Neural cell (in vitro differentiated cells): ENCODE measurements at regions not wholly inside any gene's neighbourhood (a gene's known extent, or its start where the extent isn't known, plus 50 kb on each side); places are given as distances from the start of the nearest gene placed in this dataset.

ENCODE experiments used
- H2AFZ ChIP-seq: fragments of 200-600, 300-800 bp; sonication (generic), shearing (Covaris generic); 2 replicates; pipeline ENCODE4 v1.6.0; 2014; ENCODE audit warnings: low read depth, mild to moderate bottlenecking, antibody characterized with exemption, low read length, moderate library complexity
- H3F3A ChIP-seq: fragments of 200-600 bp; shearing (Covaris generic); 2 replicates; pipeline ENCODE4 v1.6.1; 2016; ENCODE audit warnings: mild to moderate bottlenecking, moderate library complexity, mixed read lengths, antibody characterized with exemption, low read length; ENCODE audit not compliant: insufficient read depth, poor library complexity, severe bottlenecking
- H3K27ac ChIP-seq: fragments of 200-600, 300-800 bp; sonication (generic), shearing (Covaris generic); 2 replicates; pipeline ENCODE4 v1.5.1; 2014; ENCODE audit warnings: mild to moderate bottlenecking, low read length, moderate library complexity
- H3K27me3 ChIP-seq: fragments of 300-800, 200-600 bp; sonication (generic), shearing (Covaris generic); 2 replicates; pipeline ENCODE4 v1.6.0; 2014; ENCODE audit warnings: mild to moderate bottlenecking, low read depth, low read length, moderate library complexity; ENCODE audit not compliant: insufficient read depth
- H3K36me3 ChIP-seq: fragments of 300-800, 200-600 bp; sonication (generic), shearing (Covaris generic); 2 replicates; pipeline ENCODE4 v1.5.1; 2014; ENCODE audit warnings: mild to moderate bottlenecking, antibody characterized with exemption, low read length, moderate library complexity; ENCODE audit not compliant: insufficient read depth
- H3K4me2 ChIP-seq: fragments of 300-800, 200-600 bp; sonication (generic), shearing (Covaris generic); 2 replicates; pipeline ENCODE4 v1.6.0; 2014; ENCODE audit warnings: mild to moderate bottlenecking, low read length
- H3K4me3 ChIP-seq: fragments of 300-800, 200-600 bp; sonication (generic), shearing (Covaris generic); 2 replicates; pipeline ENCODE4 v1.5.1; 2014; ENCODE audit warnings: mild to moderate bottlenecking, low read length, moderate library complexity
- H3K79me2 ChIP-seq: fragments of 200-600 bp; shearing (Covaris generic); replicated peaks from 2 replicates; pipeline ENCODE4 v1.6.0; 2014; ENCODE audit warnings: mild to moderate bottlenecking, low read length, moderate library complexity; ENCODE audit not compliant: insufficient read depth
- H3K9ac ChIP-seq: fragments of 300-800, 200-600 bp; sonication (generic), shearing (Covaris generic); 2 replicates; pipeline ENCODE4 v1.6.1; 2016; ENCODE audit warnings: mild to moderate bottlenecking, low read length, mixed read lengths
- H3K9me2 ChIP-seq: fragments of 200-600 bp; shearing (Covaris generic); 2 replicates; pipeline ENCODE4 v1.6.1; 2016; ENCODE audit warnings: mild to moderate bottlenecking, low read length, mixed read lengths; ENCODE audit not compliant: insufficient read depth
- H3K9me3 ChIP-seq: fragments of 200-600, 300-800 bp; sonication (generic), shearing (Covaris generic); 2 replicates; pipeline ENCODE4 v1.6.1; 2016; ENCODE audit warnings: mild to moderate bottlenecking, mixed run types, low read length, moderate library complexity, mixed read lengths
- H4K20me1 ChIP-seq: fragments of 200-600 bp; shearing (Covaris generic); 2 replicates; pipeline ENCODE4 v1.6.1; 2016; ENCODE audit warnings: mild to moderate bottlenecking, mixed run types; ENCODE audit not compliant: insufficient read depth
- CTCF ChIP-seq: fragments of 450-650 bp; IDR thresholded peaks from 2 replicates; pipeline ENCODE4 v1.5.1; 2014; ENCODE audit warnings: antibody characterized with exemption, mild to moderate bottlenecking, moderate library complexity; ENCODE audit not compliant: poor library complexity, severe bottlenecking
- EP300 ChIP-seq: fragments of 450-650 bp; conservative IDR thresholded peaks from 2 replicates; pipeline ENCODE4 v1.6.1; 2014; ENCODE audit warnings: antibody characterized with exemption, mild to moderate bottlenecking, moderate library complexity; ENCODE audit not compliant: poor library complexity, severe bottlenecking
- EZH2 ChIP-seq: fragments of 200-600, 300-800 bp; shearing (Covaris generic), sonication (generic); IDR thresholded peaks from 2 replicates; pipeline ENCODE4 v1.6.1; 2014; ENCODE audit warnings: antibody characterized with exemption, low read length, borderline replicate concordance, mild to moderate bottlenecking; ENCODE audit not compliant: insufficient read depth, poor library complexity, severe bottlenecking
- MXI1 ChIP-seq: fragments of 450-650 bp; conservative IDR thresholded peaks from 2 replicates; pipeline ENCODE4 v1.6.1; 2014; ENCODE audit warnings: antibody characterized with exemption, mild to moderate bottlenecking; ENCODE audit not compliant: poor library complexity, severe bottlenecking
- POLR2AphosphoS5 ChIP-seq: IDR thresholded peaks from 2 replicates; pipeline ENCODE4 v1.6.1; 2012
- RAD21 ChIP-seq: fragments of 450-650 bp; conservative IDR thresholded peaks from 2 replicates; pipeline ENCODE4 v1.6.1; 2014; ENCODE audit warnings: antibody characterized with exemption, mild to moderate bottlenecking, moderate library complexity
- REST ChIP-seq: IDR thresholded peaks from 2 replicates; pipeline ENCODE4 v1.6.1; 2012; ENCODE audit warnings: borderline replicate concordance
- SMC3 ChIP-seq: fragments of 450-650 bp; conservative IDR thresholded peaks from 2 replicates; pipeline ENCODE4 v1.6.1; 2014; ENCODE audit warnings: antibody characterized with exemption, mild to moderate bottlenecking, moderate library complexity; ENCODE audit not compliant: poor library complexity
- TAF1 ChIP-seq: IDR thresholded peaks from 2 replicates; pipeline ENCODE4 v1.6.1; 2012; ENCODE audit warnings: low read depth

- H3K36me3 ChIP-seq = no peaks in the 10 kb centered on the region
- no peaks in the 10 kb centered on the region for H3K27me3 ChIP-seq
- H3K4me2 ChIP-seq = no peak overlapping the region
- no peak overlapping the region for H3K27ac ChIP-seq
- H3K9me3 ChIP-seq = no peaks in the 10 kb centered on the region
- no peaks in the 10 kb centered on the region for H4K20me1 ChIP-seq
- TF ChIP-seq MXI1 = no peak
- TF ChIP-seq REST = no peak
- no peak for TF ChIP-seq TAF1
- TF ChIP-seq SMC3 = no peak
- no peak for TF ChIP-seq EZH2
- TF ChIP-seq RAD21 = no peak
- TF ChIP-seq POLR2AphosphoS5 = no peak
- no peaks in the 10 kb centered on the region for H3K79me2 ChIP-seq
- no peak overlapping the region for H2AFZ ChIP-seq
- H3K4me3 ChIP-seq = no peak overlapping the region
- no peak overlapping the region for H3K9ac ChIP-seq
- H3F3A ChIP-seq = no peaks in the 10 kb centered on the region
- no peaks in the 10 kb centered on the region for H3K9me2 ChIP-seq
Observed at GRCh38 chr4:108405586-108405985, 214.8 kb upstream of the RPL34 start.

- Histone ChIP-seq H3F3A (no peaks in the 10 kb centered on the region), H3K9me3 (no peaks in the 10 kb centered on the region), H4K20me1 (no peaks in the 10 kb centered on the region), H3K4me2 (no peak overlapping the region), H3K4me3 (no peak overlapping the region), H3K9ac (no peak overlapping the region), H3K79me2 (no peaks in the 10 kb centered on the region), H3K27ac (no peak overlapping the region), H3K27me3 (no peaks in the 10 kb centered on the region), H3K9me2 (no peaks in the 10 kb centered on the region), H3K36me3 (no peaks in the 10 kb centered on the region), H2AFZ (no peak overlapping the region)
- TF ChIP-seq SMC3 = no peak
- no peak for TF ChIP-seq TAF1
- no peak for TF ChIP-seq MXI1
- TF ChIP-seq EZH2 = no peak
Observed at GRCh38 chr4:108400309-108400708, 220.1 kb upstream of the RPL34 start.

GRCh38 chr4:108399610-108400265 lies 220.6 kb upstream of the RPL34 start:
- H3K9ac ChIP-seq = no peak overlapping the region
- H3K9me3 ChIP-seq = no peaks in the 10 kb centered on the region
- no peaks in the 10 kb centered on the region for H3F3A ChIP-seq
- no peaks in the 10 kb centered on the region for H3K9me2 ChIP-seq
- no peak for TF ChIP-seq MXI1
- no peak for TF ChIP-seq EP300
- no peak for TF ChIP-seq TAF1
- TF ChIP-seq RAD21 = no peak
- TF ChIP-seq REST = no peak
- no peak for TF ChIP-seq EZH2
- no peak for TF ChIP-seq POLR2AphosphoS5
- TF ChIP-seq SMC3 = no peak
- no peak for TF ChIP-seq CTCF
- H3K4me3 ChIP-seq = no peak overlapping the region
- no peak overlapping the region for H2AFZ ChIP-seq
- H3K79me2 ChIP-seq = no peaks in the 10 kb centered on the region
- no peaks in the 10 kb centered on the region for H3K36me3 ChIP-seq
- H4K20me1 ChIP-seq = no peaks in the 10 kb centered on the region
- H3K27ac ChIP-seq = no peak overlapping the region
- H3K4me2 ChIP-seq = no peak overlapping the region
- no peaks in the 10 kb centered on the region for H3K27me3 ChIP-seq
